Muscle of back (tissue), 3 donors: ENCODE measurements at regions not wholly inside any gene's neighbourhood (a gene's known extent, or its start where the extent isn't known, plus 50 kb on each side); places are given as distances from the start of the nearest gene placed in this dataset.
"Not testable (repeated sequence)": the region's sequence is repeated elsewhere in the genome, so short reads cannot be mapped to it uniquely, and the experiment has no call there.

ENCODE experiments used
- DNase-seq, 3 donors: peaks; one replicate each; pipeline versions ENCODE4 v3.0.0 to v3.0.0-alpha.2; 2013

GRCh38 chr3:106073806-106074205 is 205.0 kb upstream of the CBLB start:
- DNase-seq = not testable (repeated sequence)

- not testable (repeated sequence) for DNase-seq
Observed at GRCh38 chr3:106075731-106076130, 206.9 kb upstream of the CBLB start.

GRCh38 chr3:106078635-106079034 is 209.8 kb upstream of the CBLB start:
- no peak for DNase-seq

GRCh38 chr3:106082616-106083015 is 213.8 kb upstream of the CBLB start:
- no peak for DNase-seq

GRCh38 chr3:106083207-106083606 is 214.4 kb upstream of the CBLB start:
- no peak for DNase-seq

- no peak for DNase-seq
Observed at GRCh38 chr3:106083854-106084253, 215.0 kb upstream of the CBLB start.

GRCh38 chr3:106086038-106086437 is 217.2 kb upstream of the CBLB start:
- no peak for DNase-seq

GRCh38 chr3:106086636-106087035 is 217.8 kb upstream of the CBLB start:
- DNase-seq = no peak

GRCh38 chr3:106088304-106088703 is 219.5 kb upstream of the CBLB start:
- DNase-seq = no peak

GRCh38 chr3:106088899-106089298 is 220.1 kb upstream of the CBLB start:
- DNase-seq = no peak

- no peak for DNase-seq
Observed at GRCh38 chr3:106089806-106090205, 221.0 kb upstream of the CBLB start.

- no peak for DNase-seq
Observed at GRCh38 chr3:106092792-106093191, 224.0 kb upstream of the CBLB start.

GRCh38 chr3:106093616-106094015 is 224.8 kb upstream of the CBLB start:
- no peak for DNase-seq

- DNase-seq = no peak
Observed at GRCh38 chr3:106097817-106098435, 229.1 kb upstream of the CBLB start.

- DNase-seq = no peak
Observed at GRCh38 chr3:106103383-106103782, 234.6 kb upstream of the CBLB start.

GRCh38 chr3:106104078-106104477 is 235.3 kb upstream of the CBLB start:
- no peak for DNase-seq

- DNase-seq = no peak
Observed at GRCh38 chr3:106108925-106109324, 240.1 kb upstream of the CBLB start.

GRCh38 chr3:106112561-106112960 is 243.7 kb upstream of the CBLB start:
- not testable (repeated sequence) for DNase-seq

- DNase-seq = no peak
Observed at GRCh38 chr3:106113747-106114146, 244.9 kb upstream of the CBLB start.

GRCh38 chr3:106114220-106114619 is 245.4 kb upstream of the CBLB start:
- DNase-seq = no peak

- DNase-seq = peak in 1 of 3 donors; percentile 42
Observed at GRCh38 chr3:106114848-106115247, 246.0 kb upstream of the CBLB start.

- DNase-seq = no peak
Observed at GRCh38 chr3:106115557-106115956, 246.7 kb upstream of the CBLB start.

- no peak for DNase-seq
Observed at GRCh38 chr3:106116733-106117489, 248.1 kb upstream of the CBLB start.

GRCh38 chr3:106117490-106117858 is 248.7 kb upstream of the CBLB start:
- DNase-seq = no peak
